C4-2B (cell line): ENCODE measurements at regions not wholly inside any gene's neighbourhood (a gene's known extent, or its start where the extent isn't known, plus 50 kb on each side); places are given as distances from the start of the nearest gene placed in this dataset.

ENCODE experiments used
- H3K27ac ChIP-seq: fragments of 450-650 bp; 2 replicates; pipeline ENCODE4 v1.5.1; 2017
- ZFX ChIP-seq: fragments of 450-650 bp; IDR thresholded peaks from 2 replicates; pipeline ENCODE4 v1.6.1; 2017
- TF ChIP-seq, protein P1 (sequence below): fragments of 450-650 bp; conservative IDR thresholded peaks from 2 replicates; pipeline ENCODE4 v1.5.1; 2017; ENCODE audit warnings: mild to moderate bottlenecking

DNA sequence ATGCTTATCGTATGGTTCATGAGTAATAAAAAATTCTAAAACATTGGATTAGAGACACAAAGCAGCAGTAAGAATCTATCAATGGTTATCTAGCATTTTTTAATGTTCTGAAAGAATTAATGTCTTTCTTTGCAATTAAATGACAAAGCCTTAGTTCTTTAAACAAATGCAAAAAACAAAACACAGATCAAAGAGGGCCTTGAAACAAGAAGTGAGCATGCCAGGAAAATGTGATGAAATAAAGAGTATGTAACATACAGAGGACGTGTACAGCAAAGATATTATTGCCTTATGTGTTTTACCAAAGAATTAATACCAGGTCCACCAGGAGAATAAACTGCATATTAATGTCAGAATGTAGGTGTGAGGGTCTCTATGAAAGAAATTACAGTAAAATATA, 812.3 kb upstream of the GRAMD2B start:
- TF ChIP-seq, protein P1, sequence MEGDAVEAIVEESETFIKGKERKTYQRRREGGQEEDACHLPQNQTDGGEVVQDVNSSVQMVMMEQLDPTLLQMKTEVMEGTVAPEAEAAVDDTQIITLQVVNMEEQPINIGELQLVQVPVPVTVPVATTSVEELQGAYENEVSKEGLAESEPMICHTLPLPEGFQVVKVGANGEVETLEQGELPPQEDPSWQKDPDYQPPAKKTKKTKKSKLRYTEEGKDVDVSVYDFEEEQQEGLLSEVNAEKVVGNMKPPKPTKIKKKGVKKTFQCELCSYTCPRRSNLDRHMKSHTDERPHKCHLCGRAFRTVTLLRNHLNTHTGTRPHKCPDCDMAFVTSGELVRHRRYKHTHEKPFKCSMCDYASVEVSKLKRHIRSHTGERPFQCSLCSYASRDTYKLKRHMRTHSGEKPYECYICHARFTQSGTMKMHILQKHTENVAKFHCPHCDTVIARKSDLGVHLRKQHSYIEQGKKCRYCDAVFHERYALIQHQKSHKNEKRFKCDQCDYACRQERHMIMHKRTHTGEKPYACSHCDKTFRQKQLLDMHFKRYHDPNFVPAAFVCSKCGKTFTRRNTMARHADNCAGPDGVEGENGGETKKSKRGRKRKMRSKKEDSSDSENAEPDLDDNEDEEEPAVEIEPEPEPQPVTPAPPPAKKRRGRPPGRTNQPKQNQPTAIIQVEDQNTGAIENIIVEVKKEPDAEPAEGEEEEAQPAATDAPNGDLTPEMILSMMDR, result no peak
- no peak for TF ChIP-seq ZFX
- H3K27ac ChIP-seq, result no peak overlapping the region

DNA sequence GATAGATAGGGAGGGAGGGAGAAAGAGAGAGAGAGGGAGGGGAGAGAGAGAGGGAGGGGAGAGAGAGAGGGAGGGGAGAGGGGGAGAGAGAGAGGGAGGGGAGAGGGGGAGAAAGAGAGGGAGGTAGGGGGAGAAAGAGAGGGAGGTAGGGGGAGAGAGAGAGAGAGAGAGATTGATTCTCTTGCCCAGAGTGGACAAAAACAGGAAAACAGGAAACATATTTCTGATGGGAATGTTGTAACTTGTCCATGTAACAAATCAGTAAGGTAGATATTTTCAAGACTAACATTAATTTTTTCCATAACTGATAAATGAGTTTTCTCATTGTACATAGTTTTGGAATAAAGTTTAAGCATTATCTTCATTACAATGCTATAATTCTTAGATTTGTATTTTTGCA, 811.7 kb upstream of the GRAMD2B start:
- TF ChIP-seq, protein P1, result no peak
- TF ChIP-seq ZFX, result no peak
- H3K27ac ChIP-seq, result no peak overlapping the region

DNA sequence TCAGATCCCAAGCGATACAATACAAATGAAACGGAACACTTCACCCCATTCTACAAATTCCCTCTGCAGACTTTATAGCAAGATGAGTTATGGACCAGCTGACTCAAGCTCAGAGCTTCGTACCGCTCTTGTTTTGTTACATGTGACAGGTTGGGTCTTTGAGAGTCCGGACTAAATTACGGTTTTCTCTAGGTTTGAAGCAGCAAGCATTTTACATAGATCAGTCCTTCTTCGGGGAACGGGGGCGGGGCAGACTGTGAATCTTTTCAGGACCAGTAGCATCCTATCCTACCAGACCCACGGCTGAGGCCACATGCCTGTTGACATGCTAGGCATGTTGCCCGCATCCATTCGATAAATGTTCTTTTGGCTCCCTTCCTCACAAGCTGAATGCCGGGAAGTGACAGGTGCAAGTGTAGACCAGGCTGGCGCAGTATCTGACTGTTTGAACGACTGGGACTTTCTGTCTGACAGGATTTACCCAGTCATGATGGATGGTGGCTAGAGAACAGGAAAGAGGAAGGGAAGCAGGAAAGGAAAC, 811.0 kb upstream of the GRAMD2B start:
- no peak for TF ChIP-seq ZFX
- TF ChIP-seq, protein P1, result no peak
- H3K27ac ChIP-seq, result no peak overlapping the region

DNA sequence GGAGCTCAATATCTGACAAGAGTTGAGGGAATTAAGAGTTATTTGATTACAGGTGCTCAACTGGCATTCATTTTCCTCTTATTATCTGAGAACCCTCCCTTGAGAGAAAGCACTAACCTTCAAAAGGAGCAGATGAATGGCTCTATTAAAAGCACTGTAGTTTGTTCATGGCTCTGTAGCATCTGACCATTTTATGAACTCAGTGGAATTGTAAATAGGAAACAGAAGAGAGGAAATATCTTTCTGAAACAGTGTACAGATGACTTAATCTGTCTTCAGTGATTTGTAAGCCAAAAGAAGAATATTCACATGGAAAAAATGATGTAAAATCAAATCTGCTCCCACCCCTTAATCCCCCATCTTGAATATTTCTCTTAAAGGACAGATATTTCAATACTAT, 810.4 kb upstream of the GRAMD2B start:
- TF ChIP-seq, protein P1, result no peak
- TF ChIP-seq ZFX, result no peak
- H3K27ac ChIP-seq, result no peak overlapping the region

DNA sequence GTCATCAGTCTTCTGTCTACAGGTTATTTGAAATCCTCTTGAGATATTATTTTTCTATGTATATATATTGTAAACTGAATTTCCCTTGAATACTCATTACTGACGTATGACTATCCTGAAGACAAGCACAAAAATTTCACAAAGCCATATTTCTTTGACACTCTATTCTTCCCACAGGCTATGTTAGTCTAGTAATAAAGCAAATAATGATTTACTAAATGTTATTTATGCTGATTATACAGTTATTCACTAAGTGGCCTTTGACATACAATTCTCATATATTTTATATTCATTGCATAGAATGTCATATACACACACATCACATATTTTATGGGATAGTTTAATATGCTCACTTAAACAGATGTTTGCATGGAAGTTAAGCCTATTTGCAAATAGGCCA, 793.0 kb upstream of the GRAMD2B start:
- no peak overlapping the region for H3K27ac ChIP-seq
- TF ChIP-seq, protein P1, result no peak
- TF ChIP-seq ZFX, result no peak

DNA sequence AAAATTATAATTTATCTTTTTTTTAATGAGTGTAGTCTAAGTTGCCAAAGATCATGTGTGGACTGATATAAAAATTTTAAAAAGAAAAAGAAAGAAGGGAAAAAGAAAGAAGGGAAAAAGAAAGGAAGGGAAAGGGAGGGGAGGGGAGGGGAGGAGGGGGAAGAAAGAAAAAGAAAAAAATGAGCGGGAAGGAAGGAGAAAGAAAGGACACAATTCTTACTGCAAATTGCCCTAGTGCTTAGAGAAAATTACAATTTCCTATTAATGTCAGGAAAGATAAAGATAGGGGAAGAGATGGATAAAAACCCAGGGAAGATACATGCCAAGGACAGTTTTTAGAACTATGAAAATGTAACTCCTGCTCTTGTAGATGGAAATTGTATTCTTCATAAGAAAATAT, 789.7 kb upstream of the GRAMD2B start:
- TF ChIP-seq ZFX, result no peak
- TF ChIP-seq, protein P1, result no peak
- no peak overlapping the region for H3K27ac ChIP-seq

DNA sequence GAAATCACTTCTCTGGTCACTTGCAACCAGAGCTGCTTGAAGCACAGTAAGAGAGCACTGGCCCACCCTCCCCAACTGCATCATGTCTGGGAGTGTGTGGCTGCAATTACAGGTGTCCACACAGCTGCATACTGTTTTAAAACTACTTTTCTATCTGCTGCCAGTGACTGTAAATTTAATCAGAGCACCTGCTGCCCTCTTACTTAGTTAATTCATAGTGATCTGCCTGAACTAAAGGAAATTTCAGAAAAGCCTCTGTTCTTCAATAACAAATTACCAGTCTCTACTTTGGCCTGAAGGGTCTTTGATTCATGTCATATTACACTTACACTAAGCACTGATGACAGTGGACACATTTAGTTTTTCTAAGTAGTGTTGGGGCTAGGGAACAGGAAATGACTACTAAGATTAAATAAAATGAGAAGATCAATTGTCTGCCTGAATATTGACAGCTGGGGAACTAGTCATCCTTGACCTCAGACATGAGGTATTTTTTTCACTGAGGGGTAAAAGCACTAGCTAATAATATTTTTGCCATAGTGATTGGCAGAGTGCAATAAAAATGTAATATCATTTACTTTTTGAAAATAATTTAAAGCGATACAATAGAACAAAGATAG, 788.9 kb upstream of the GRAMD2B start:
- H3K27ac ChIP-seq, result no peak overlapping the region

More for the DNA sequence above, 788.9 kb upstream of the GRAMD2B start:
- TF ChIP-seq, protein P1, result no peak
- no peak for TF ChIP-seq ZFX
